ENCODE measurements at regions not wholly inside any gene's neighbourhood (a gene's known extent, or its start where the extent isn't known, plus 50 kb on each side); places are given as distances from the start of the nearest gene placed in this dataset.

- peaks cover 21% of the 10 kb centered on the region for H3K4me1 ChIP-seq (ENCODE audit: insufficient read depth, low read length, severe bottlenecking)
- H3K9me2 ChIP-seq (ENCODE audit: low read depth, low read length), result no peaks in the 10 kb centered on the region
- no peak overlapping the region for H3K4me2 ChIP-seq (ENCODE audit: low read length)
- no peak overlapping the region for H3K4me3 ChIP-seq (ENCODE audit: low read depth, low read length, poor library complexity, severe bottlenecking)
- H3K36me3 ChIP-seq (ENCODE audit: insufficient read depth, low read length), result no peaks in the 10 kb centered on the region; the same call in 1 of the 2 replicates
- H2AFZ ChIP-seq (ENCODE audit: low read length), result no peak overlapping the region
- no peak for TF ChIP-seq CTCF (IDR thresholded peaks at IDR 0.05; ENCODE audit: low read length)
- no peak for TF ChIP-seq EZH2 (IDR thresholded peaks at IDR 0.05; ENCODE audit: borderline replicate concordance, low read length)
- H3K27me3 ChIP-seq (ENCODE audit: insufficient read depth, low read length), result no peaks in the 10 kb centered on the region
- no peaks in the 10 kb centered on the region for H3K79me2 ChIP-seq (ENCODE audit: insufficient read depth, low read length)
- no peak overlapping the region for H3K9ac ChIP-seq (ENCODE audit: low read length)
- H3F3A ChIP-seq (ENCODE audit: insufficient read depth, low read length), result no peaks in the 10 kb centered on the region
- H4K20me1 ChIP-seq (ENCODE audit: insufficient read depth, low read length), result no peaks in the 10 kb centered on the region
- H3K27ac ChIP-seq (ENCODE audit: low read depth, low read length, poor library complexity, severe bottlenecking), result no peak overlapping the region
- H3K9me3 ChIP-seq (ENCODE audit: low read length), result no peaks in the 10 kb centered on the region
Observed at GRCh38 chr2:199163613-199164458, 293.9 kb downstream of the SATB2 start.

- Histone ChIP-seq H3K4me3 (ENCODE audit: low read depth, low read length, poor library complexity, severe bottlenecking) (no peak overlapping the region), H3K27ac (ENCODE audit: low read depth, low read length, poor library complexity, severe bottlenecking) (no peak overlapping the region), H4K20me1 (ENCODE audit: insufficient read depth, low read length) (no peaks in the 10 kb centered on the region), H3K9me2 (ENCODE audit: low read depth, low read length) (no peaks in the 10 kb centered on the region), H3F3A (ENCODE audit: insufficient read depth, low read length) (no peaks in the 10 kb centered on the region), H3K79me2 (ENCODE audit: insufficient read depth, low read length) (no peaks in the 10 kb centered on the region), H3K36me3 (ENCODE audit: insufficient read depth, low read length) (no peaks in the 10 kb centered on the region; the same call in 1 of the 2 replicates), H2AFZ (ENCODE audit: low read length) (no peak overlapping the region), H3K4me1 (ENCODE audit: insufficient read depth, low read length, severe bottlenecking) (peaks cover 21% of the 10 kb centered on the region), H3K27me3 (ENCODE audit: insufficient read depth, low read length) (no peaks in the 10 kb centered on the region), H3K9me3 (ENCODE audit: low read length) (no peaks in the 10 kb centered on the region), H3K9ac (ENCODE audit: low read length) (no peak overlapping the region), H3K4me2 (ENCODE audit: low read length) (no peak overlapping the region)
- TF ChIP-seq EZH2 (IDR thresholded peaks at IDR 0.05; ENCODE audit: borderline replicate concordance, low read length) (no peak), CTCF (IDR thresholded peaks at IDR 0.05; ENCODE audit: low read length) (no peak)
Observed at GRCh38 chr2:199160677-199161465, 296.9 kb downstream of the SATB2 start.

DNA sequence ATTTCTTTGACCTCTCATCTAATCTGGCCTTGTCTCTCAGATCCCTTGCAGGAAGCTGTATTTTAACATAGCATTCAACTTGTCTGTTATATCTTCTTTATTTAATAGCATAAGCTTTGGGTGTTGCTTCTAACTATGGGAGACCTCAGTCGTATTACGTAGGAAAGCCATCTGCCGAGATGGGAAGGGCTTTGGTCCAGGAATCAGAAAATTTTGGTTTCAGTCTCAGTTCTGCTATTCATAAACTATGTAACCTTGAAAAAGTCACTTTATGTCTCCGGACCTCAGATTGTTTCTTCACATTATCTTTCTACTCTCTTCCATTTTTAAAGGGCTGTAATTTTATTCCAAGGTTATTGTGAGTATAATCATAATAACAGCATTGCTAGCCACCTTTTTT is 297.7 kb downstream of the SATB2 start:
- Histone ChIP-seq H2AFZ (ENCODE audit: low read length) (no peak overlapping the region), H4K20me1 (ENCODE audit: insufficient read depth, low read length) (no peaks in the 10 kb centered on the region), H3K36me3 (ENCODE audit: insufficient read depth, low read length) (no peaks in the 10 kb centered on the region; the same call in 1 of the 2 replicates), H3K27me3 (ENCODE audit: insufficient read depth, low read length) (no peaks in the 10 kb centered on the region), H3K4me2 (ENCODE audit: low read length) (no peak overlapping the region), H3K9me2 (ENCODE audit: low read depth, low read length) (no peaks in the 10 kb centered on the region), H3K27ac (ENCODE audit: low read depth, low read length, poor library complexity, severe bottlenecking) (no peak overlapping the region), H3F3A (ENCODE audit: insufficient read depth, low read length) (no peaks in the 10 kb centered on the region), H3K9ac (ENCODE audit: low read length) (no peak overlapping the region), H3K9me3 (ENCODE audit: low read length) (no peaks in the 10 kb centered on the region), H3K79me2 (ENCODE audit: insufficient read depth, low read length) (no peaks in the 10 kb centered on the region), H3K4me3 (ENCODE audit: low read depth, low read length, poor library complexity, severe bottlenecking) (no peak overlapping the region), H3K4me1 (ENCODE audit: insufficient read depth, low read length, severe bottlenecking) (peaks cover 21% of the 10 kb centered on the region)
- TF ChIP-seq EZH2 (IDR thresholded peaks at IDR 0.05; ENCODE audit: borderline replicate concordance, low read length), result no peak
- TF ChIP-seq CTCF (IDR thresholded peaks at IDR 0.05; ENCODE audit: low read length), result no peak

All from OCI-LY1 (cell line).